ENCODE measurements at regions not wholly inside any gene's neighbourhood (a gene's known extent, or its start where the extent isn't known, plus 50 kb on each side); places are given as distances from the start of the nearest gene placed in this dataset.

- TF ChIP-seq CTCF (IDR thresholded peaks at IDR 0.05; ENCODE audit: insufficient read depth, low read depth, low read length) (no peak), EZH2 (IDR thresholded peaks at IDR 0.05; ENCODE audit: insufficient read depth, low read length) (no peak)
Measured at GRCh38 chr21:28213261-28213660, 779.4 kb downstream of the LTN1 start.
